ENCODE measurements at regions not wholly inside any gene's neighbourhood (a gene's known extent, or its start where the extent isn't known, plus 50 kb on each side); places are given as distances from the start of the nearest gene placed in this dataset.

- Histone ChIP-seq H3K27ac (no peak overlapping the region), H3K9me3 (peaks cover 0 to 12% (median 12%) of the 10 kb centered on the region in 3 donors), H3K4me3 (no peak overlapping the region), H3K36me3 (no peaks in the 10 kb centered on the region), H3K27me3 (no peaks in the 10 kb centered on the region), H3K4me1 (no peaks in the 10 kb centered on the region)
- WGBS, 2 donors = 33 to 60% methylated on average over 4 to 5 of the region's 5 CpGs
- intact Hi-C loops (cut with DNase I) = no loop called here
- no peak for DNase-seq
- TF ChIP-seq POLR2A (IDR thresholded peaks at IDR 0.05) (no peak), CTCF (IDR thresholded peaks at IDR 0.05) (no peak)
These were observed 190.9 kb upstream of the GATB start for GRCh38 chr4:151951671-151952050.

- Histone ChIP-seq H3K4me3 (no peak overlapping the region), H3K36me3 (no peaks in the 10 kb centered on the region), H3K27me3 (no peaks in the 10 kb centered on the region), H3K4me1 (no peaks in the 10 kb centered on the region), H3K27ac (no peak overlapping the region), H3K9me3 (peaks cover 0 to 17% (median 12%) of the 10 kb centered on the region in 3 donors)
- WGBS, 2 donors = 67 to 78% methylated on average over 12 of the region's 12 CpGs
- DNase-seq = no peak
- TF ChIP-seq CTCF (IDR thresholded peaks at IDR 0.05) (no peak), POLR2A (IDR thresholded peaks at IDR 0.05) (no peak)
- intact Hi-C loops (cut with DNase I) = no loop called here
These were observed 190.3 kb upstream of the GATB start for GRCh38 chr4:151950993-151951670.

- Histone ChIP-seq H3K27ac (no peak overlapping the region), H3K36me3 (no peaks in the 10 kb centered on the region), H3K9me3 (peaks cover 0 to 17% (median 12%) of the 10 kb centered on the region in 3 donors), H3K4me3 (no peak overlapping the region), H3K4me1 (no peaks in the 10 kb centered on the region), H3K27me3 (no peaks in the 10 kb centered on the region)
- intact Hi-C loops (cut with DNase I) = no loop called here
- 46 to 56% methylated on average over 1 of the region's 1 CpG for WGBS, 2 donors
- no peak for DNase-seq
- no peak for TF ChIP-seq POLR2A (IDR thresholded peaks at IDR 0.05)
- no peak for TF ChIP-seq CTCF (IDR thresholded peaks at IDR 0.05)
These were observed 187.7 kb upstream of the GATB start for GRCh38 chr4:151948351-151949016.

DNA sequence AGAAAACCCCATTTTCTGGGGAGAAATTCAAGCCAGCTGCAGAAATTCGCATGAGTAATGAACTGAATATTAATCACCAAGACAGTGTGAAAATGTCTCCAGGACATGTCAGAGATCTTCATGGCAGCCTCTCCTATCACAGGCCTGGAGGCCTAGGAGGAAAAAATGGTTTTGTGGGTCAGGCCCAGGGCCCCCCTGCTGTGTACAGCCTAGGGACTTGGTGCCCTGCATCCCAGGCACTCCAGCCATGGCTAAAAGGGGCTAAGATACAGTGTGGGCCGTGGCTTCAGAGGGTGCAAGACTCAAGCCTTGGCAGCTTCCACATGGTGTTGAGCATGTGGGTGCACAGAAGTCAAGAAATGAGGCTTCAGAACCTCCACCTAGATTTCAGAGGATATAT, 185.9 kb upstream of the GATB start:
- intact Hi-C loops (cut with DNase I) = no loop called here
- no peaks in the 10 kb centered on the region for H3K27me3 ChIP-seq
- whole genome bisulfite sequencing, 2 donors = 77 to 94% methylated on average over 1 of the region's 2 CpGs
- H3K9me3 ChIP-seq = peaks cover 0 to 17% (median 12%) of the 10 kb centered on the region in 3 donors
- no peak for DNase-seq
- no peaks in the 10 kb centered on the region for H3K4me1 ChIP-seq
- H3K36me3 ChIP-seq = no peaks in the 10 kb centered on the region
- H3K4me3 ChIP-seq = no peak overlapping the region
- TF ChIP-seq POLR2A (IDR thresholded peaks at IDR 0.05) (no peak), CTCF (IDR thresholded peaks at IDR 0.05) (no peak)
- no peak overlapping the region for H3K27ac ChIP-seq

DNA sequence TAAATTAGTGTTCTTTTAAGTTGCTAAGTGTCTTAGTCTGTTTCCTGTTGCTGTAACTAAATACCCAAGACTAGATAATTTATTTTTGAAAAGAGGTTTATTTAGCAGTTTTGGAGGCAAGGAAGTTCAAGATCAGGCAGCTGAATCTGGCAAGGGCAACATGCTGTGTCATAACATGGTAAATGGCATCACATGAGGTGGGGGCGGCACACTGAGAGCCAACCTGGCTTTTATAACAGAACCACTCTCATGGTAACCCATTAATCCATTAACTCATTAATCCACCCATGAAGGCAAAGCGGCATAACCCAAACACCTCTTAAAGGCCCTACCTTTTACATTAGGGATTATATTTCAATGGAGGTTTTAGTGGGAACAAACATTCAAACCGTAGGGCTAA, 182.2 kb upstream of the GATB start:
- no peak overlapping the region for H3K27ac ChIP-seq
- H3K4me1 ChIP-seq = no peaks in the 10 kb centered on the region
- H3K36me3 ChIP-seq = no peaks in the 10 kb centered on the region
- H3K9me3 ChIP-seq = peaks cover 0 to 17% (median 12%) of the 10 kb centered on the region in 3 donors
- intact Hi-C loops (cut with DNase I) = no loop called here
- DNase-seq = no peak
- WGBS, 2 donors = 48 to 64% methylated on average over 3 of the region's 3 CpGs
- TF ChIP-seq CTCF (IDR thresholded peaks at IDR 0.05) = no peak
- TF ChIP-seq POLR2A (IDR thresholded peaks at IDR 0.05) = no peak
- H3K27me3 ChIP-seq = no peaks in the 10 kb centered on the region
- H3K4me3 ChIP-seq = no peak overlapping the region

Data from esophagus squamous epithelium (tissue), 5 donors.